K562 (cell line): ENCODE measurements at regions not wholly inside any gene's neighbourhood (a gene's known extent, or its start where the extent isn't known, plus 50 kb on each side); places are given as distances from the start of the nearest gene placed in this dataset.
"Not testable (repeated sequence)": the region's sequence is repeated elsewhere in the genome, so short reads cannot be mapped to it uniquely, and the experiment has no call there.

Experiments
- ATAC-seq: fragments of 200-7000 bp; cut with Tn5 transposase; 3 replicates; pipeline ENCODE4 v1.9.1; 2020; ENCODE audit warnings: moderate library complexity
- BruUV-seq: library from RNA; stranded (reverse); fragments of 400-500 nt; replicated peaks from 2 replicates; lab custom pipeline; 2021; lab: Mats Ljungman, UMichigan
- CTCF ChIA-PET: fragments of 300-600 bp; formaldehyde crosslinking; extraction: SDS; loops from one replicate; lab custom pipeline; 2021; ENCODE audit warnings: low intra/inter-chr PET ratio; lab: Yijun Ruan, JAX
- POLR2A ChIA-PET: fragments of 300-600, 350-650 bp; sonication (Branson Sonifier 250); formaldehyde crosslinking; extraction: SDS; loops from one replicate; lab custom pipeline; 2021; ENCODE audit warnings: antibody characterized with exemption, inconsistent platforms; lab: Yijun Ruan, JAX
- DNase-seq, 4 experiments: peaks; one replicate each; pipeline versions ENCODE4 v3.0.0 to v3.0.0-alpha.2; 2011 to 2018; ENCODE audit warnings: low spot score in 3 of 4, mixed read lengths in 3 of 4; ENCODE audit errors: extremely low read depth in 1 of 4
- FAIRE-seq: peaks from 2 replicates; lab custom pipeline; 2011; peaks lifted over from hg19 to GRCh38; lab: Jason Lieb, UNC
- H2AFZ ChIP-seq: 2 replicates; pipeline ENCODE4 v1.6.0; 2011; ENCODE audit warnings: low read depth, low read length, control low read depth, inconsistent platforms
- H3K27ac ChIP-seq: fragments of 200-600 bp; 3 replicates; pipeline ENCODE4 v1.8.0; 2011; ENCODE audit warnings: low read depth, mild to moderate bottlenecking, control low read depth, inconsistent platforms, low read length, moderate library complexity, mixed read lengths; ENCODE audit errors: extremely low read depth
- H3K27me3 ChIP-seq, 2 experiments: fragments of 300-600 bp in 1 of 2; 2 replicates in 1 of 2; 3 replicates in 1 of 2; pipeline versions ENCODE4 v1.6.0 to v1.8.0; 2011; ENCODE audit warnings: inconsistent platforms in 2 of 2, low read length in 2 of 2, mild to moderate bottlenecking in 1 of 2, mixed read lengths in 1 of 2, moderate library complexity in 1 of 2; ENCODE audit not compliant: control insufficient read depth in 2 of 2, insufficient read depth in 2 of 2
- H3K36me3 ChIP-seq: fragments of 300-600 bp; 3 replicates; pipeline ENCODE4 v1.8.0; 2011; ENCODE audit warnings: mild to moderate bottlenecking, low read length, inconsistent platforms; ENCODE audit not compliant: control insufficient read depth, insufficient read depth
- H3K4me1 ChIP-seq, 2 experiments: fragments of 200-600 bp in 1 of 2; replicated peaks in 1 of 2; 2 replicates in 1 of 2; 3 replicates in 1 of 2; pipeline versions ENCODE4 v1.5.1 to v1.8.0; 2011; ENCODE audit warnings: inconsistent platforms in 2 of 2, low read length in 2 of 2, mild to moderate bottlenecking in 1 of 2, mixed read lengths in 1 of 2, moderate library complexity in 1 of 2; ENCODE audit not compliant: control insufficient read depth in 2 of 2, insufficient read depth in 2 of 2
- H3K4me2 ChIP-seq: 2 replicates; pipeline ENCODE4 v1.6.1; 2011; ENCODE audit warnings: low read length, control low read depth, inconsistent platforms, mixed read lengths; ENCODE audit not compliant: insufficient read depth
- H3K4me3 ChIP-seq: fragments of 200-600 bp; sonication (generic), shearing (Covaris generic); 2 replicates; pipeline ENCODE4 v1.5.1; 2016; ENCODE audit warnings: control low read depth, inconsistent platforms
- H3K79me2 ChIP-seq: fragments of 200-600 bp; 3 replicates; pipeline ENCODE4 v1.8.0; 2011; ENCODE audit warnings: low read length, inconsistent platforms; ENCODE audit not compliant: control insufficient read depth, insufficient read depth
- H3K9ac ChIP-seq, 2 experiments: 2 replicates each; pipeline versions ENCODE4 v1.6.0 to v1.6.1; 2011; ENCODE audit warnings: low read depth in 2 of 2, low read length in 2 of 2, control low read depth in 1 of 2, inconsistent platforms in 1 of 2, mild to moderate bottlenecking in 1 of 2, mixed read lengths in 1 of 2; ENCODE audit not compliant: insufficient read depth in 1 of 2
- H3K9me1 ChIP-seq: one replicate; pipeline ENCODE4 v1.6.0; 2011; ENCODE audit warnings: inconsistent platforms, mild to moderate bottlenecking, low read length, moderate library complexity; ENCODE audit not compliant: control insufficient read depth, insufficient read depth
- H3K9me3 ChIP-seq: replicated peaks from 2 replicates; pipeline ENCODE4 v1.5.1; 2011; ENCODE audit warnings: low read depth, low read length, inconsistent platforms; ENCODE audit not compliant: control insufficient read depth, insufficient read depth
- H4K20me1 ChIP-seq: replicated peaks from 2 replicates; pipeline ENCODE4 v1.6.1; 2011; ENCODE audit warnings: low read length, inconsistent platforms, mixed read lengths; ENCODE audit not compliant: control insufficient read depth, insufficient read depth
- BCL6 ChIP-seq: fragments of 250-450 bp; sonication (Bioruptor Pico); IDR thresholded peaks from 2 replicates; pipeline ENCODE4 v1.4.0; 2020
- TSHZ1 ChIP-seq: fragments of 250-450 bp; sonication (Bioruptor Pico); IDR thresholded peaks from 2 replicates; pipeline ENCODE4 v1.4.0; 2020; ENCODE audit warnings: mild to moderate bottlenecking, moderate library complexity
- ZNF830 ChIP-seq: fragments of 250-450 bp; sonication (Bioruptor Pico); IDR thresholded peaks from 2 replicates; pipeline ENCODE4 v1.5.0; 2021; ENCODE audit warnings: mild to moderate bottlenecking
- WGBS: fragments of 100-300 bp; shearing (Covaris generic); methylation state at CpG from one replicate; pipeline ENCODE4 v1.1.6; 2016; ENCODE audit warnings: low coverage, mixed read lengths; ENCODE audit not compliant: insufficient coverage; ENCODE audit errors: missing lambda C conversion rate; 5-methylcytosine and 5-hydroxymethylcytosine counted together
- in situ Hi-C: fragments of 300-500 bp; cut with MboI; formaldehyde crosslinking; loops from 4 replicates; pipeline ENCODE4 v1.15.0; 2018; ENCODE audit warnings: inconsistent platforms, mixed read lengths
- intact Hi-C: fragments of 100-400 bp; cut with micrococcal nuclease; formaldehyde crosslinking; loops from 2 replicates; pipeline ENCODE4 v1.14.2; 2022

- TF ChIP-seq TSHZ1 (CRISPR knock-in tag) (no peak), ZNF830 (no peak), BCL6 (CRISPR knock-in tag) (no peak)
Observed at GRCh38 chr1:8151647-8152046, 125.5 kb upstream of the ERRFI1 start (continued).

- H3K9me1 ChIP-seq, H3K36me3 ChIP-seq, in situ Hi-C loops, CTCF ChIA-PET, H3K9me3 ChIP-seq, DNase-seq, BruUV-seq, ATAC-seq, H3K4me1 ChIP-seq, FAIRE-seq, H2AFZ ChIP-seq, H3K27ac ChIP-seq, H3K9ac ChIP-seq, H3K4me3 ChIP-seq, POLR2A ChIA-PET, H3K79me2 ChIP-seq, H3K4me2 ChIP-seq, H4K20me1 ChIP-seq: not testable (repeated sequence)
- peaks cover 44 to 83% of the 10 kb centered on the region in 2 experiments for H3K27me3 ChIP-seq
- WGBS, result 3% methylated on average over 7 of the region's 7 CpGs
- intact Hi-C loops, result loop anchor here (10.0 kb wide), 2 partner anchors 105 to 165 kb away; partner anchors contain the start of gene SLC45A1
Observed at GRCh38 chr1:8149756-8150155, 123.6 kb upstream of the ERRFI1 start.
